Ovary (tissue), 7 donors: ENCODE measurements at regions not wholly inside any gene's neighbourhood (a gene's known extent, or its start where the extent isn't known, plus 50 kb on each side); places are given as distances from the start of the nearest gene placed in this dataset.

Source experiments
- DNase-seq, 5 donors: peaks; one replicate each; pipeline ENCODE4 v3.0.0-alpha.2; 2019 to 2020
- H3K27ac ChIP-seq, 2 donors: fragments of 200-600 bp; one replicate each; pipeline versions ENCODE4 v1.5.1 to v1.8.0; 2019 to 2022
- H3K27me3 ChIP-seq: fragments of 200-600 bp; one replicate; pipeline ENCODE4 v1.8.0; 2022
- H3K36me3 ChIP-seq: fragments of 200-600 bp; sonication (generic); one replicate; pipeline ENCODE4 v1.5.1; 2019
- H3K4me1 ChIP-seq: one replicate; pipeline ENCODE4 v1.8.1; 2013; ENCODE audit warnings: mild to moderate bottlenecking, moderate library complexity; ENCODE audit not compliant: insufficient read depth
- H3K4me3 ChIP-seq: fragments of 200-600 bp; sonication (generic); one replicate; pipeline ENCODE4 v1.5.1; 2017
- H3K9me3 ChIP-seq, 2 donors: fragments of 200-600 bp in 1 of 2; sonication (generic) in 1 of 2; one replicate each; pipeline versions ENCODE4 v1.5.1 to v1.8.1; 2013 to 2019; ENCODE audit warnings: mild to moderate bottlenecking in 1 of 2, moderate library complexity in 1 of 2
- CTCF ChIP-seq, 3 donors: fragments of 450-650 bp in 2 of 3; fragments of 200-600 bp in 1 of 3; IDR thresholded peaks; one replicate each; pipeline versions ENCODE4 v1.5.1 to v1.8.0; 2016 to 2022; ENCODE audit warnings: antibody characterized with exemption in 3 of 3, mild to moderate bottlenecking in 1 of 3
- EP300 ChIP-seq: sonication (generic); formaldehyde crosslinking; IDR thresholded peaks from one replicate; pipeline ENCODE4 v1.6.1; 2017; ENCODE audit warnings: antibody characterized with exemption
- POLR2A ChIP-seq: fragments of 450-650 bp; IDR thresholded peaks from one replicate; pipeline ENCODE4 v1.6.1; 2017; ENCODE audit warnings: antibody characterized with exemption, mild to moderate bottlenecking, moderate library complexity
- WGBS, 3 donors: extraction: QIAGEN DNeasy Blood & Tissue Kit in 1 of 3; methylation state at CpG; one replicate each; pipeline versions ENCODE4 v1.1.5 to v1.1.7; 2013 to 2017; 5-methylcytosine and 5-hydroxymethylcytosine counted together
- intact Hi-C, 4 donors: fragments of 100-400 bp; cut with DNase I; formaldehyde crosslinking; loops; one replicate each; pipeline versions ENCODE4 v1.11.0 to v1.15.1; 2022 to 2023
- donor health status: DM: no; HTN: no; CAD: no; lungs with moderate emphysema.
- donor health status: DM: no; HTN: no; CAD: no.
- donor health status: Bipolar disorder and iron deficiency.
- donor health status: DM: no; HTN: no; CAD: no.
- donor health status: DM: yes; HTN: yes; CAD: no.

GRCh38 chr1:60969971-60970509 lies 112.3 kb upstream of the NFIA start:
- intact Hi-C loops = loop anchor here (2.0 to 10.0 kb wide), 7 partner anchors 72 to 885 kb away; no protein-coding TSS in a partner anchor
- peaks cover 0 to 3% of the 10 kb centered on the region in 2 donors for H3K9me3 ChIP-seq
- H3K27me3 ChIP-seq = no peaks in the 10 kb centered on the region
- WGBS, 3 donors = 20 to 26% (median 22%) methylated on average over 9 of the region's 9 CpGs
- no peak overlapping the region for H3K4me3 ChIP-seq
- TF ChIP-seq CTCF (IDR thresholded peaks at IDR 0.05) (peak in 2 of 3 donors; percentile 68 to 84), EP300 (no peak), POLR2A (no peak)
- no peak overlapping the region for H3K27ac ChIP-seq
- no peak for DNase-seq
- peaks cover 2% of the 10 kb centered on the region for H3K4me1 ChIP-seq
- H3K36me3 ChIP-seq = no peaks in the 10 kb centered on the region

GRCh38 chr1:60965280-60965854 lies 117.0 kb upstream of the NFIA start:
- Histone ChIP-seq H3K27ac (no peak overlapping the region), H3K36me3 (no peaks in the 10 kb centered on the region), H3K4me1 (peaks cover 2% of the 10 kb centered on the region), H3K4me3 (no peak overlapping the region), H3K9me3 (peaks cover 0 to 4% of the 10 kb centered on the region in 2 donors), H3K27me3 (no peaks in the 10 kb centered on the region)
- TF ChIP-seq POLR2A (no peak), CTCF (IDR thresholded peaks at IDR 0.05) (no peak), EP300 (no peak)
- no peak for DNase-seq
- WGBS, 3 donors = 92 to 93% (median 93%) methylated on average over 2 of the region's 2 CpGs
- intact Hi-C loops = loop anchor here in 2 of 4 donors (10.0 kb wide), 2 partner anchors 679 to 889 kb away; no protein-coding TSS in a partner anchor

GRCh38 chr1:60963167-60963940 lies 119.0 kb upstream of the NFIA start:
- Histone ChIP-seq H3K9me3 (peaks cover 0 to 4% of the 10 kb centered on the region in 2 donors), H3K27ac (no peak overlapping the region), H3K4me3 (no peak overlapping the region), H3K27me3 (no peaks in the 10 kb centered on the region), H3K36me3 (no peaks in the 10 kb centered on the region), H3K4me1 (no peaks in the 10 kb centered on the region)
- WGBS, 3 donors = 61 to 74% (median 67%) methylated on average over 7 of the region's 7 CpGs
- no peak for DNase-seq
- no peak for TF ChIP-seq CTCF (IDR thresholded peaks at IDR 0.05)
- TF ChIP-seq POLR2A = no peak
- TF ChIP-seq EP300 = no peak
- intact Hi-C loops = loop anchor here in 2 of 4 donors (10.0 kb wide), 2 partner anchors 681 to 891 kb away; no protein-coding TSS in a partner anchor

- Histone ChIP-seq H3K9me3 (peaks cover 0 to 4% of the 10 kb centered on the region in 2 donors), H3K27ac (no peak overlapping the region), H3K4me3 (no peak overlapping the region), H3K4me1 (no peaks in the 10 kb centered on the region), H3K27me3 (no peaks in the 10 kb centered on the region), H3K36me3 (no peaks in the 10 kb centered on the region)
- WGBS, 3 donors = 87 to 94% (median 93%) methylated on average over 2 of the region's 2 CpGs
- TF ChIP-seq POLR2A = no peak
- TF ChIP-seq EP300 = no peak
- TF ChIP-seq CTCF (IDR thresholded peaks at IDR 0.05) = no peak
- no peak for DNase-seq
- intact Hi-C loops = loop anchor here in 2 of 4 donors (10.0 kb wide), 2 partner anchors 684 to 894 kb away; no protein-coding TSS in a partner anchor
These were observed 121.4 kb upstream of the NFIA start for GRCh38 chr1:60960891-60961461.
